HEK293 (cell line): ENCODE measurements at regions not wholly inside any gene's neighbourhood (a gene's known extent, or its start where the extent isn't known, plus 50 kb on each side); places are given as distances from the start of the nearest gene placed in this dataset.
A peak's percentile ranks its signal among the peaks of the same experiment; 100 is the strongest.

Source experiments
- CTCF ChIA-PET: fragments of 350-600 bp; formaldehyde crosslinking; extraction: SDS; loops from one replicate; lab custom pipeline; 2021; ENCODE audit warnings: antibody characterized with exemption; lab: Yijun Ruan, JAX
- POLR2A ChIA-PET: fragments of 300-600 bp; formaldehyde crosslinking; extraction: SDS; loops from one replicate; lab custom pipeline; 2020; ENCODE audit warnings: antibody characterized with exemption, inconsistent platforms; lab: Yijun Ruan, JAX
- H3K27ac ChIP-seq: fragments of 200-500 bp; sonication (Bioruptor generic); 2 replicates; pipeline ENCODE4 v1.5.1; 2014; ENCODE audit warnings: low read depth, low read length, control low read depth, inconsistent platforms; ENCODE audit errors: extremely low read depth
- H3K36me3 ChIP-seq, 2 experiments: fragments of 200-500 bp in 1 of 2; sonication (Bioruptor generic) in 1 of 2; 1 replicate in 1 of 2; 2 replicates in 1 of 2; pipeline ENCODE4 v1.5.1; 2014 to 2017; ENCODE audit warnings: inconsistent platforms in 2 of 2, low read length in 2 of 2; ENCODE audit not compliant: control insufficient read depth in 2 of 2, insufficient read depth in 1 of 2
- H3K4me1 ChIP-seq: fragments of 200-500 bp; sonication (Bioruptor generic); 2 replicates; pipeline ENCODE4 v1.5.1; 2014; ENCODE audit warnings: mild to moderate bottlenecking, low read length, inconsistent platforms; ENCODE audit not compliant: control insufficient read depth, insufficient read depth
- H3K4me3 ChIP-seq: 2 replicates; pipeline ENCODE4 v1.5.1; 2011; ENCODE audit warnings: low read depth, mild to moderate bottlenecking, control low read depth, low read length, moderate library complexity
- H3K9me3 ChIP-seq: fragments of 200-500 bp; sonication (Bioruptor generic); 2 replicates; pipeline ENCODE4 v1.5.1; 2014; ENCODE audit warnings: low read depth, low read length, inconsistent platforms; ENCODE audit not compliant: control insufficient read depth, insufficient read depth
- HOXA7 ChIP-seq: sonication (generic); formaldehyde crosslinking; IDR thresholded peaks from 2 replicates; pipeline ENCODE4 v1.8.1; 2022; ENCODE audit warnings: missing genetic modification reagents, borderline replicate concordance
- HOXC10 ChIP-seq: sonication (generic); formaldehyde crosslinking; IDR thresholded peaks from 2 replicates; pipeline ENCODE4 v1.8.1; 2023; ENCODE audit warnings: mild to moderate bottlenecking, missing genetic modification reagents
- HOXD13 ChIP-seq: sonication (generic); formaldehyde crosslinking; IDR thresholded peaks from 2 replicates; pipeline ENCODE4 v1.8.0; 2022; ENCODE audit warnings: missing genetic modification reagents, borderline replicate concordance
- OVOL3 ChIP-seq: fragments of 450-650 bp; formaldehyde crosslinking; IDR thresholded peaks from 2 replicates; pipeline ENCODE4 v1.5.1; 2016; ENCODE audit warnings: missing biosample characterization, missing genetic modification characterization
- PATZ1 ChIP-seq: fragments of 450-650 bp; formaldehyde crosslinking; IDR thresholded peaks from 2 replicates; pipeline ENCODE4 v1.5.1; 2016; ENCODE audit warnings: missing biosample characterization, missing genetic modification characterization
- RBAK ChIP-seq: fragments of 450-650 bp; formaldehyde crosslinking; IDR thresholded peaks from 2 replicates; pipeline ENCODE4 v1.5.1; 2016; ENCODE audit warnings: missing biosample characterization, missing genetic modification characterization
- SP7 ChIP-seq: fragments of 450-650 bp; formaldehyde crosslinking; IDR thresholded peaks from 2 replicates; pipeline ENCODE4 v1.5.1; 2016; ENCODE audit warnings: missing biosample characterization, missing genetic modification characterization
- ZBTB11 ChIP-seq: fragments of 450-650 bp; formaldehyde crosslinking; conservative IDR thresholded peaks from 2 replicates; pipeline ENCODE4 v1.5.1; 2016; ENCODE audit warnings: low read depth, missing biosample characterization, missing genetic modification characterization
- ZNF140 ChIP-seq: fragments of 450-650 bp; formaldehyde crosslinking; IDR thresholded peaks from 2 replicates; pipeline ENCODE4 v1.5.1; 2016; ENCODE audit warnings: missing biosample characterization, missing genetic modification characterization
- ZNF211 ChIP-seq: fragments of 450-650 bp; formaldehyde crosslinking; IDR thresholded peaks from 2 replicates; pipeline ENCODE4 v1.5.1; 2016; ENCODE audit warnings: low read depth, missing biosample characterization, missing genetic modification characterization
- ZNF350 ChIP-seq: fragments of 450-650 bp; formaldehyde crosslinking; IDR thresholded peaks from 2 replicates; pipeline ENCODE4 v1.5.0; 2017; ENCODE audit warnings: missing biosample characterization, mild to moderate bottlenecking, missing genetic modification characterization
- ZNF391 ChIP-seq: fragments of 450-650 bp; formaldehyde crosslinking; IDR thresholded peaks from 2 replicates; pipeline ENCODE4 v1.5.1; 2016; ENCODE audit warnings: low read depth, missing biosample characterization, missing genetic modification characterization, borderline replicate concordance
- ZNF423 ChIP-seq: fragments of 450-650 bp; formaldehyde crosslinking; IDR thresholded peaks from 2 replicates; pipeline ENCODE4 v1.5.1; 2016; ENCODE audit warnings: missing biosample characterization, missing genetic modification characterization
- ZNF548 ChIP-seq: fragments of 450-650 bp; formaldehyde crosslinking; IDR thresholded peaks from 2 replicates; pipeline ENCODE4 v1.5.1; 2016; ENCODE audit warnings: missing biosample characterization, missing genetic modification characterization
- ZNF600 ChIP-seq: fragments of 450-650 bp; formaldehyde crosslinking; IDR thresholded peaks from 2 replicates; pipeline ENCODE4 v1.5.1; 2016; ENCODE audit warnings: missing biosample characterization, missing genetic modification characterization
- ZNF629 ChIP-seq: fragments of 450-650 bp; formaldehyde crosslinking; IDR thresholded peaks from 2 replicates; pipeline ENCODE4 v1.5.1; 2017; ENCODE audit warnings: missing biosample characterization, missing genetic modification characterization
- ZNF654 ChIP-seq: fragments of 450-650 bp; formaldehyde crosslinking; IDR thresholded peaks from 2 replicates; pipeline ENCODE4 v1.5.1; 2016; ENCODE audit warnings: low read depth, missing biosample characterization, missing genetic modification characterization
- TF ChIP-seq, protein P1 (sequence below): fragments of 450-650 bp; formaldehyde crosslinking; IDR thresholded peaks from 2 replicates; pipeline ENCODE4 v1.5.1; 2016; ENCODE audit warnings: missing biosample characterization, missing genetic modification characterization, low read depth
- TF ChIP-seq, protein P2 (sequence below): fragments of 450-650 bp; formaldehyde crosslinking; IDR thresholded peaks from 2 replicates; pipeline ENCODE4 v1.5.1; 2016; ENCODE audit warnings: missing biosample characterization, missing genetic modification characterization, borderline replicate concordance

GRCh38 chr6:49088631-49089030 is 374.4 kb downstream of the MMUT start:
- Histone ChIP-seq H3K27ac (no peak overlapping the region), H3K9me3 (no peaks in the 10 kb centered on the region), H3K4me3 (no peak overlapping the region), H3K4me1 (no peaks in the 10 kb centered on the region), H3K36me3 (no peaks in the 10 kb centered on the region)
- CTCF ChIA-PET, result no interaction called here
- TF ChIP-seq, protein P1, sequence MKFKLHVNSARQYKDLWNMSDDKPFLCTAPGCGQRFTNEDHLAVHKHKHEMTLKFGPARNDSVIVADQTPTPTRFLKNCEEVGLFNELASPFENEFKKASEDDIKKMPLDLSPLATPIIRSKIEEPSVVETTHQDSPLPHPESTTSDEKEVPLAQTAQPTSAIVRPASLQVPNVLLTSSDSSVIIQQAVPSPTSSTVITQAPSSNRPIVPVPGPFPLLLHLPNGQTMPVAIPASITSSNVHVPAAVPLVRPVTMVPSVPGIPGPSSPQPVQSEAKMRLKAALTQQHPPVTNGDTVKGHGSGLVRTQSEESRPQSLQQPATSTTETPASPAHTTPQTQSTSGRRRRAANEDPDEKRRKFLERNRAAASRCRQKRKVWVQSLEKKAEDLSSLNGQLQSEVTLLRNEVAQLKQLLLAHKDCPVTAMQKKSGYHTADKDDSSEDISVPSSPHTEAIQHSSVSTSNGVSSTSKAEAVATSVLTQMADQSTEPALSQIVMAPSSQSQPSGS (tag by site-specific recombination), result peak; percentile 66
- TF ChIP-seq PATZ1 (tag by site-specific recombination) (no peak), OVOL3 (no peak), ZNF423 (no peak), ZNF629 (no peak), HOXC10 (no peak), RBAK (tag by site-specific recombination) (no peak)
- TF ChIP-seq, protein P2, sequence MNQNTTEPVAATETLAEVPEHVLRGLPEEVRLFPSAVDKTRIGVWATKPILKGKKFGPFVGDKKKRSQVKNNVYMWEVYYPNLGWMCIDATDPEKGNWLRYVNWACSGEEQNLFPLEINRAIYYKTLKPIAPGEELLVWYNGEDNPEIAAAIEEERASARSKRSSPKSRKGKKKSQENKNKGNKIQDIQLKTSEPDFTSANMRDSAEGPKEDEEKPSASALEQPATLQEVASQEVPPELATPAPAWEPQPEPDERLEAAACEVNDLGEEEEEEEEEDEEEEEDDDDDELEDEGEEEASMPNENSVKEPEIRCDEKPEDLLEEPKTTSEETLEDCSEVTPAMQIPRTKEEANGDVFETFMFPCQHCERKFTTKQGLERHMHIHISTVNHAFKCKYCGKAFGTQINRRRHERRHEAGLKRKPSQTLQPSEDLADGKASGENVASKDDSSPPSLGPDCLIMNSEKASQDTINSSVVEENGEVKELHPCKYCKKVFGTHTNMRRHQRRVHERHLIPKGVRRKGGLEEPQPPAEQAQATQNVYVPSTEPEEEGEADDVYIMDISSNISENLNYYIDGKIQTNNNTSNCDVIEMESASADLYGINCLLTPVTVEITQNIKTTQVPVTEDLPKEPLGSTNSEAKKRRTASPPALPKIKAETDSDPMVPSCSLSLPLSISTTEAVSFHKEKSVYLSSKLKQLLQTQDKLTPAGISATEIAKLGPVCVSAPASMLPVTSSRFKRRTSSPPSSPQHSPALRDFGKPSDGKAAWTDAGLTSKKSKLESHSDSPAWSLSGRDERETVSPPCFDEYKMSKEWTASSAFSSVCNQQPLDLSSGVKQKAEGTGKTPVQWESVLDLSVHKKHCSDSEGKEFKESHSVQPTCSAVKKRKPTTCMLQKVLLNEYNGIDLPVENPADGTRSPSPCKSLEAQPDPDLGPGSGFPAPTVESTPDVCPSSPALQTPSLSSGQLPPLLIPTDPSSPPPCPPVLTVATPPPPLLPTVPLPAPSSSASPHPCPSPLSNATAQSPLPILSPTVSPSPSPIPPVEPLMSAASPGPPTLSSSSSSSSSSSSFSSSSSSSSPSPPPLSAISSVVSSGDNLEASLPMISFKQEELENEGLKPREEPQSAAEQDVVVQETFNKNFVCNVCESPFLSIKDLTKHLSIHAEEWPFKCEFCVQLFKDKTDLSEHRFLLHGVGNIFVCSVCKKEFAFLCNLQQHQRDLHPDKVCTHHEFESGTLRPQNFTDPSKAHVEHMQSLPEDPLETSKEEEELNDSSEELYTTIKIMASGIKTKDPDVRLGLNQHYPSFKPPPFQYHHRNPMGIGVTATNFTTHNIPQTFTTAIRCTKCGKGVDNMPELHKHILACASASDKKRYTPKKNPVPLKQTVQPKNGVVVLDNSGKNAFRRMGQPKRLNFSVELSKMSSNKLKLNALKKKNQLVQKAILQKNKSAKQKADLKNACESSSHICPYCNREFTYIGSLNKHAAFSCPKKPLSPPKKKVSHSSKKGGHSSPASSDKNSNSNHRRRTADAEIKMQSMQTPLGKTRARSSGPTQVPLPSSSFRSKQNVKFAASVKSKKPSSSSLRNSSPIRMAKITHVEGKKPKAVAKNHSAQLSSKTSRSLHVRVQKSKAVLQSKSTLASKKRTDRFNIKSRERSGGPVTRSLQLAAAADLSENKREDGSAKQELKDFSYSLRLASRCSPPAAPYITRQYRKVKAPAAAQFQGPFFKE (tag by site-specific recombination), result no peak
- POLR2A ChIA-PET, result no interaction called here

- Histone ChIP-seq H3K4me3 (no peak overlapping the region), H3K36me3 (no peaks in the 10 kb centered on the region), H3K9me3 (no peaks in the 10 kb centered on the region), H3K4me1 (no peaks in the 10 kb centered on the region), H3K27ac (no peak overlapping the region)
- ChIA-PET POLR2A (no interaction called here), CTCF (interaction anchor here (1.0 kb wide), 1 partner anchor 323 kb away, joined by 3 read pairs; no protein-coding TSS in a partner anchor)
- TF ChIP-seq ZNF654 (tag by site-specific recombination), result no peak
- no peak for TF ChIP-seq ZBTB11 (tag by site-specific recombination)
- no peak for TF ChIP-seq ZNF391 (tag by site-specific recombination)
- no peak for TF ChIP-seq ZNF211 (tag by site-specific recombination)
- TF ChIP-seq HOXD13 (CRISPR knock-in tag), result no peak
- no peak for TF ChIP-seq ZNF600 (tag by site-specific recombination)
- no peak for TF ChIP-seq ZNF350 (tag by site-specific recombination)
- no peak for TF ChIP-seq ZNF548
- TF ChIP-seq SP7 (tag by site-specific recombination), result no peak
- TF ChIP-seq HOXA7 (CRISPR knock-in tag), result no peak
- no peak for TF ChIP-seq ZNF140 (tag by site-specific recombination)
- TF ChIP-seq, protein P1 (tag by site-specific recombination), result no peak
Observed at GRCh38 chr6:49087369-49087768, 375.7 kb downstream of the MMUT start.
